Lung (tissue), 11 donors: ENCODE measurements at regions not wholly inside any gene's neighbourhood (a gene's known extent, or its start where the extent isn't known, plus 50 kb on each side); places are given as distances from the start of the nearest gene placed in this dataset.
"Not testable (repeated sequence)": the region's sequence is repeated elsewhere in the genome, so short reads cannot be mapped to it uniquely, and the experiment has no call there.

ENCODE experiments used
- ATAC-seq: fragments of 200-7000 bp; cut with Tn5 transposase; one replicate; pipeline ENCODE4 v1.9.1; 2020; ENCODE audit warnings: moderate number of reproducible peaks; ENCODE audit not compliant: insufficient read depth, low FRiP score
- DNase-seq, 3 donors: peaks; one replicate each; pipeline ENCODE4 v3.0.0-alpha.2; 2013 to 2017
- H3K27ac ChIP-seq, 2 donors: one replicate each; pipeline ENCODE4 v1.5.1; 2013; ENCODE audit warnings: mild to moderate bottlenecking in 2 of 2, moderate library complexity in 2 of 2, control low read depth in 1 of 2, inconsistent platforms in 1 of 2, low read depth in 1 of 2, low read length in 1 of 2
- H3K27me3 ChIP-seq, 3 donors: one replicate each; pipeline ENCODE4 v1.5.1; 2013; ENCODE audit warnings: low read length in 2 of 3; ENCODE audit not compliant: control insufficient read depth in 3 of 3, insufficient read depth in 3 of 3
- H3K36me3 ChIP-seq, 4 donors: one replicate each; pipeline ENCODE4 v1.5.1; 2013; ENCODE audit warnings: low read length in 4 of 4, mild to moderate bottlenecking in 1 of 4, moderate library complexity in 1 of 4; ENCODE audit not compliant: control insufficient read depth in 4 of 4, insufficient read depth in 4 of 4
- H3K4me1 ChIP-seq, 5 donors: one replicate each; pipeline ENCODE4 v1.5.1; 2013; ENCODE audit warnings: low read length in 5 of 5, mild to moderate bottlenecking in 2 of 5, moderate library complexity in 1 of 5; ENCODE audit not compliant: control insufficient read depth in 5 of 5, insufficient read depth in 5 of 5
- H3K4me3 ChIP-seq: one replicate; pipeline ENCODE4 v1.5.1; 2013; ENCODE audit warnings: mild to moderate bottlenecking, control low read depth, moderate library complexity
- H3K9ac ChIP-seq, 2 donors: one replicate each; pipeline ENCODE4 v1.5.1; 2013; ENCODE audit warnings: low read length in 2 of 2, control low read depth in 1 of 2; ENCODE audit not compliant: insufficient read depth in 1 of 2
- H3K9me3 ChIP-seq, 4 donors: one replicate each; pipeline ENCODE4 v1.5.1; 2013; ENCODE audit warnings: low read length in 3 of 4, mild to moderate bottlenecking in 1 of 4, moderate library complexity in 1 of 4; ENCODE audit not compliant: control insufficient read depth in 4 of 4, insufficient read depth in 3 of 4
- WGBS, 2 donors: extraction: QIAGEN DNeasy Blood & Tissue Kit; methylation state at CpG; one replicate each; pipeline ENCODE4 v1.1.7; 2013; 5-methylcytosine and 5-hydroxymethylcytosine counted together
- TF ChIP-seq, protein P1 (sequence below): IDR thresholded peaks from 2 replicates; pipeline ENCODE4 v1.5.1; 2012; ENCODE audit warnings: mild to moderate bottlenecking; ENCODE audit errors: control extremely low read depth, extremely low read depth
- donor health status: control.
- donor health status: control.
- donor health status: Bipolar disorder and iron deficiency.
- donor health status: healthy.
- donor health status: DM: yes; HTN: yes; CAD: no.

DNA sequence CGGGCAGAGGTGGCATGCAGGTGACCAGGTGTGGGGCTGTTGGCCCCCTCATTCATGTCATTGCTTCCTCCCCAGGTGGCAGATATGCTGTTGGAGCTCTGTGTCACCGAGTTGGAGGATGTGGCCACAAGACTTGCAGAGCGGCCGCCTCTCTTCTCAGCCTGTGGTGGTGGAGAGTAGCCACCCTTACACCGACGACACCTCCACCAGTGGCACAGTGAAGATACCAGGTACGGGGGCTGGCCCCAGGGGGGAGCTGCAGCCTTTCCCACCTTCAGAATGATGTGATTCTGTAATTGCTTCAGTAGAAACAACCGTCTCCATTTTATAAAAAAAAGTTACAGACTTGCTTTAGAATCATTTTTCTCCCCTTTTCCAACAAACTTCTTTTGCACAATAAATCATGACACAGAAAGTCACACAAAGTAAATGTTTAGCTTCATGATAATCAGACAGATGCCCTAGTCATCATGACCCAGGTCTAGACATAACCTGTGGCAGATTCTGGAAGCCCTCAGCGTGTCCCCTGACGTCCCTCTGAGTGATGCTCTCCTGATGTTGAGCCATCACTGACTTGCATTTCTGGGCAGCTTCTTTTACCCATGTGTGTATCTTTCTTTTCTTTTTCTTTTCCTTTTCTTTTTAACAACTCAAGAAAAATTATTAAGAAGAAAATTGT is 76.0 kb upstream of the FAN1 start:
- 80 to 94% methylated on average over 10 of the region's 10 CpGs for whole genome bisulfite sequencing, 2 donors
- Histone ChIP-seq H3K9me3 (no peaks in the 10 kb centered on the region), H3K27me3 (no peaks in the 10 kb centered on the region), H3K4me1 (peaks cover 0 to 4% (median 0%) of the 10 kb centered on the region in 5 donors), H3K9ac (no peak overlapping the region), H3K27ac (no peak overlapping the region), H3K4me3 (no peak overlapping the region), H3K36me3 (no peaks in the 10 kb centered on the region)
- no peak for ATAC-seq
- no peak for DNase-seq
- TF ChIP-seq, protein P1, sequence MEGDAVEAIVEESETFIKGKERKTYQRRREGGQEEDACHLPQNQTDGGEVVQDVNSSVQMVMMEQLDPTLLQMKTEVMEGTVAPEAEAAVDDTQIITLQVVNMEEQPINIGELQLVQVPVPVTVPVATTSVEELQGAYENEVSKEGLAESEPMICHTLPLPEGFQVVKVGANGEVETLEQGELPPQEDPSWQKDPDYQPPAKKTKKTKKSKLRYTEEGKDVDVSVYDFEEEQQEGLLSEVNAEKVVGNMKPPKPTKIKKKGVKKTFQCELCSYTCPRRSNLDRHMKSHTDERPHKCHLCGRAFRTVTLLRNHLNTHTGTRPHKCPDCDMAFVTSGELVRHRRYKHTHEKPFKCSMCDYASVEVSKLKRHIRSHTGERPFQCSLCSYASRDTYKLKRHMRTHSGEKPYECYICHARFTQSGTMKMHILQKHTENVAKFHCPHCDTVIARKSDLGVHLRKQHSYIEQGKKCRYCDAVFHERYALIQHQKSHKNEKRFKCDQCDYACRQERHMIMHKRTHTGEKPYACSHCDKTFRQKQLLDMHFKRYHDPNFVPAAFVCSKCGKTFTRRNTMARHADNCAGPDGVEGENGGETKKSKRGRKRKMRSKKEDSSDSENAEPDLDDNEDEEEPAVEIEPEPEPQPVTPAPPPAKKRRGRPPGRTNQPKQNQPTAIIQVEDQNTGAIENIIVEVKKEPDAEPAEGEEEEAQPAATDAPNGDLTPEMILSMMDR, result no peak

DNA sequence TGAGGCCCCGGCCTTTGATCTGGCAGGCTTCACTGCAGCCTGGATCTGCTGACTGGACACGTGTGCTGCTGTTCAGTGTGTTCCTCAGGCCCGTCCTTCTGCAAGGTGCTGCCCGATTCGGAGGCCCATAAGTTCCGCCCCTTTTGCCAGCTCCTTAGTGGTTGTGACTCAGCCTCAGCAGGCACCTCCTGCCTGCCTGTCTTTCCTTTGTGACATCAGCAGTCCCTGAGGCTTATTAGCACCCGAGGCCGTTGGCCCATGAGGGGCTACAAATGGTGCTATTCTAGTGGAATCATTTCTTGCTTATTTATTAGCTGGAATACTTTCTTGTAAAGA is 75.4 kb upstream of the FAN1 start:
- H3K4me3 ChIP-seq, H3K27me3 ChIP-seq, H3K27ac ChIP-seq, H3K4me1 ChIP-seq, H3K9ac ChIP-seq, H3K36me3 ChIP-seq, DNase-seq, H3K9me3 ChIP-seq: not testable (repeated sequence)
- WGBS, 2 donors, result 44 to 70% methylated on average over 5 to 8 of the region's 8 CpGs
- peak; percentile 53 for ATAC-seq

DNA sequence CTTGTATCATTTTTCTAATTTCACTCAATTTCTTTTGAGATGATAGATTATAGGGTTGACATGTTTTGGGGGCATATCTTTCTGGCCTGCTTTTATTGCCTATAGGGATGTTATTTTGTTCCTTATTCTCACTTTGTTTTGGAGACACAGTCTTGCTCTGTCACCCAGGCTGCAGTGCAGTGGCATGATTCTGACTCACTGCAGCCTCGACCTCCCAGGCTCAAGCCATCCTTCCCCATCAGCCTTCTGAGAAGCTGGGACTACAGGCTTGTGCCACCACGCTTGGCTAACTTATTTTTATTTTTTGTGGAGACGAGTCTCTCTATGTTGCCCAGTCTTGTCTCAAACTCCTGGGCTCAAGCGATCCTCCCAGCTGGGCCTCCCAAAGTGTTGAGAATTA is 72.8 kb upstream of the FAN1 start:
- no peak overlapping the region for H3K4me3 ChIP-seq
- WGBS, 2 donors, result 90 to 91% methylated on average over 4 of the region's 4 CpGs
- no peaks in the 10 kb centered on the region for H3K27me3 ChIP-seq
- no peaks in the 10 kb centered on the region for H3K9me3 ChIP-seq
- no peak overlapping the region for H3K9ac ChIP-seq
- TF ChIP-seq, protein P1, result no peak
- no peaks in the 10 kb centered on the region for H3K36me3 ChIP-seq
- no peak overlapping the region for H3K27ac ChIP-seq
- ATAC-seq, result no peak
- peaks cover 0 to 4% (median 0%) of the 10 kb centered on the region in 5 donors for H3K4me1 ChIP-seq
- no peak for DNase-seq

DNA sequence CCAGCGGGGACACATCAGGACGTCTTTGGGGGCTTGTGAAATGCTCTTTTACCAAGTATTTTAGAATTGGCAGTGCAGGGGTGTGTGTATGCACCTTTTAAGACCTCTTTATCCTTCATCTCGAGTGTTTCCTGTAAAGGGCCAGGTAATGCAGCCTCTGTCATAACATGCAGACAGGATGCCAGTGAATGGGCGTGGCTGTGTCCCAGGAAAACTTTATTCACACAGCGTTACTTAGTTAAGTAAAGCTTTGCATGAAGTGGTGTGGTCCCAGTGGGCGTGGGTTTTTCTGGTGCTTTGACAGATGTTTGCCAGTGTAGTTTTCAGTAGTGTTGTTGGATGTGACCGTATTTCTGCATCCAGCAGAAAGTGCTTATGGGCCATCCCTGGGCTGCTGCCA is 70.3 kb upstream of the FAN1 start:
- H3K36me3 ChIP-seq, H3K27ac ChIP-seq, DNase-seq, H3K4me1 ChIP-seq, H3K9ac ChIP-seq, H3K27me3 ChIP-seq, H3K9me3 ChIP-seq, ATAC-seq, H3K4me3 ChIP-seq: not testable (repeated sequence)
- WGBS, 2 donors, result 81 to 89% methylated on average over 7 of the region's 7 CpGs

DNA sequence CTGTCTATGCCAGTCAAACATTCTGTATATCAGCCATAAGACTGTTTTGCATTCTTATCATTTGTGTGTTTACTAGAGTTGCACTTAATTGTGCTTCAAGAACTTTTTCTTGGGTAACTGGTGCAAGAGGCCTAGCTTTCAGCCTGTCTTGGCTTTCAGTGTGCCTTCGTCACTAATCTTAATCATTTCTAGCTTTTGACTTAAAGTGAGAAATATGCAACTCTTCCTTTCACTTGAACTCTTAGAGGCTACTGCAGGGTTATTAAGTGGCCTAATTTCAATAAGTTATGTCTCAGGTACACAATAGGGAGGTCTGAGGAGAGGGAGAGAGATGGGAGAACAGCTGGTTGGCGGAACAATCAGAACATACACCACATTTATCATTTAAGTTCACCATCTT is 62.1 kb upstream of the FAN1 start:
- not testable (repeated sequence) for H3K4me1 ChIP-seq, DNase-seq, H3K27ac ChIP-seq, ATAC-seq, H3K4me3 ChIP-seq, H3K9ac ChIP-seq, H3K9me3 ChIP-seq, H3K27me3 ChIP-seq, H3K36me3 ChIP-seq
- WGBS, 2 donors, result 91 to 98% methylated on average over 2 of the region's 2 CpGs

DNA sequence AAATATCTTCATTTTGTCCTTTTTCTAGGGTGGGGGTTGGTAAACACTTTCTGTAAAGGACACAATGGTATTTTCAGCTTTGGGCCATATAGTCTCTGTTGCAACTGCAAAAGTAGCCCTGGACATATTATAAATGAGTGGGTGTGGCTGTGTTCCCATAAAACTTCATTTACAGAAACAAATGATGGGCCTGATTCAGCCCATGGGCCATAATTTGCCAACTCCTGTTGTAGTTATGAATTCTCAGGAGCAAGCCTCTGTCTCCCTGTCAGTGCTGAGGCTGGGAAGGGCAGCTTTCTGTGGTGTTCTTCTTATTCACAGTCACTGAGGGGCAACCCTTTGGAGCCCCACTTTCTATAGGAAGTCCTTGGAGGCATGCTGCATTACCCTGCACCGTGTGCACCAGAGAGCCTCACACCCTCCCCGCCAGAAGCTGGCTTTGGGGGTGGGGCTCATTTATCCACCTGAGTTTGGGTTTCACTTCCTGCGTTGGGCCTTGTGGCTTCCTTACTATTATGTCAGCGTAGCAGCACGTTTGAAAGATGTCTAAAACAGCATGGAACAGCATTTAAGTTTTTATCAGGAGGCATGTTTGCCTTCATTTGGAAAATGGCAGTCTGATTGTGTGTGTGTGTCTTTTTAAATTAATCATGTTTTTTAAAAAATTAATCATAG is 60.8 kb upstream of the FAN1 start:
- not testable (repeated sequence) for H3K36me3 ChIP-seq, H3K27ac ChIP-seq, DNase-seq, H3K4me1 ChIP-seq, H3K4me3 ChIP-seq, H3K9ac ChIP-seq, H3K27me3 ChIP-seq, H3K9me3 ChIP-seq, ATAC-seq
- 9 to 27% methylated on average over 4 to 5 of the region's 5 CpGs for WGBS, 2 donors

DNA sequence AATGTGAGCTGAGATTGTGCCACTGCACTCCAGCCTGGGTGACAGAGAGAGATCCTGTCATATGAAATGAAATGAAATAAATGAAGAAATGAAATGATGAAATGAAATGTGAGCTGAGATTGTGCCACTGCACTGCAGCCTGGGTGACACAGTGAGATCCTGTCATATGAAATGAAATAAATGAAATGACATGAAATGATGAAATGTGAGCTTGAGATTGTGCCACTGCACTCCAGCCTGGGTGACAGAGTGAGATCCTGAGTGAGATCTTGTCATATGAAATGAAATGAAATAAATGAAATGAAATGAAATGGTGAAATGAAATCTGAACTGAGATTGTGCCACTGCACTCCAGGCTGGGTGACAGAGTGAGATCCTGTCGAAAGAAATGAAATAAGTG is 58.2 kb upstream of the FAN1 start:
- H3K4me3 ChIP-seq, H3K36me3 ChIP-seq, H3K27me3 ChIP-seq, H3K27ac ChIP-seq, H3K9me3 ChIP-seq, ATAC-seq, H3K9ac ChIP-seq, DNase-seq, H3K4me1 ChIP-seq: not testable (repeated sequence)
- whole genome bisulfite sequencing, 2 donors, result 85 to 87% methylated on average over 1 of the region's 1 CpG
